HEK293 (cell line): ENCODE measurements at regions not wholly inside any gene's neighbourhood (a gene's known extent, or its start where the extent isn't known, plus 50 kb on each side); places are given as distances from the start of the nearest gene placed in this dataset.

Experiments
- CTCF ChIA-PET: fragments of 350-600 bp; formaldehyde crosslinking; extraction: SDS; loops from one replicate; lab custom pipeline; 2021; ENCODE audit warnings: antibody characterized with exemption; lab: Yijun Ruan, JAX
- POLR2A ChIA-PET: fragments of 300-600 bp; formaldehyde crosslinking; extraction: SDS; loops from one replicate; lab custom pipeline; 2020; ENCODE audit warnings: antibody characterized with exemption, inconsistent platforms; lab: Yijun Ruan, JAX
- H3K27ac ChIP-seq: fragments of 200-500 bp; sonication (Bioruptor generic); 2 replicates; pipeline ENCODE4 v1.5.1; 2014; ENCODE audit warnings: low read depth, low read length, control low read depth, inconsistent platforms; ENCODE audit errors: extremely low read depth
- H3K36me3 ChIP-seq, 2 experiments: fragments of 200-500 bp in 1 of 2; sonication (Bioruptor generic) in 1 of 2; 1 replicate in 1 of 2; 2 replicates in 1 of 2; pipeline ENCODE4 v1.5.1; 2014 to 2017; ENCODE audit warnings: inconsistent platforms in 2 of 2, low read length in 2 of 2; ENCODE audit not compliant: control insufficient read depth in 2 of 2, insufficient read depth in 1 of 2
- H3K4me1 ChIP-seq: fragments of 200-500 bp; sonication (Bioruptor generic); 2 replicates; pipeline ENCODE4 v1.5.1; 2014; ENCODE audit warnings: mild to moderate bottlenecking, low read length, inconsistent platforms; ENCODE audit not compliant: control insufficient read depth, insufficient read depth
- H3K4me3 ChIP-seq: 2 replicates; pipeline ENCODE4 v1.5.1; 2011; ENCODE audit warnings: low read depth, mild to moderate bottlenecking, control low read depth, low read length, moderate library complexity
- H3K9me3 ChIP-seq: fragments of 200-500 bp; sonication (Bioruptor generic); 2 replicates; pipeline ENCODE4 v1.5.1; 2014; ENCODE audit warnings: low read depth, low read length, inconsistent platforms; ENCODE audit not compliant: control insufficient read depth, insufficient read depth
- BCL11B ChIP-seq: fragments of 450-650 bp; formaldehyde crosslinking; IDR thresholded peaks from 2 replicates; pipeline ENCODE4 v1.5.1; 2016; ENCODE audit warnings: low read depth, missing biosample characterization, missing genetic modification characterization
- GLI2 ChIP-seq: fragments of 450-650 bp; formaldehyde crosslinking; IDR thresholded peaks from 2 replicates; pipeline ENCODE4; 2017; ENCODE audit warnings: missing biosample characterization, missing genetic modification characterization, low read depth, borderline replicate concordance
- HOXC10 ChIP-seq: sonication (generic); formaldehyde crosslinking; IDR thresholded peaks from 2 replicates; pipeline ENCODE4 v1.8.1; 2023; ENCODE audit warnings: mild to moderate bottlenecking, missing genetic modification reagents
- ZBTB7A ChIP-seq: fragments of 450-650 bp; formaldehyde crosslinking; IDR thresholded peaks from 2 replicates; pipeline ENCODE4 v1.5.1; 2016; ENCODE audit warnings: low read depth, missing biosample characterization, missing genetic modification characterization
- ZFP41 ChIP-seq: fragments of 450-650 bp; formaldehyde crosslinking; IDR thresholded peaks from 2 replicates; pipeline ENCODE4 v1.5.1; 2016; ENCODE audit warnings: missing biosample characterization, missing genetic modification characterization, borderline replicate concordance
- ZNF18 ChIP-seq: fragments of 450-650 bp; formaldehyde crosslinking; IDR thresholded peaks from 2 replicates; pipeline ENCODE4 v1.5.1; 2016; ENCODE audit warnings: missing biosample characterization, missing genetic modification characterization
- ZNF19 ChIP-seq: fragments of 450-650 bp; formaldehyde crosslinking; IDR thresholded peaks from 2 replicates; pipeline ENCODE4; 2016; ENCODE audit warnings: missing biosample characterization, missing genetic modification characterization, low read depth
- ZNF280D ChIP-seq: fragments of 450-650 bp; formaldehyde crosslinking; IDR thresholded peaks from 2 replicates; pipeline ENCODE4 v1.5.1; 2016; ENCODE audit warnings: missing biosample characterization, missing genetic modification characterization
- ZNF302 ChIP-seq: fragments of 450-650 bp; formaldehyde crosslinking; IDR thresholded peaks from 2 replicates; pipeline ENCODE4 v1.5.1; 2016; ENCODE audit warnings: missing biosample characterization, missing genetic modification characterization, low read depth
- ZNF366 ChIP-seq: fragments of 450-650 bp; formaldehyde crosslinking; conservative IDR thresholded peaks from 2 replicates; pipeline ENCODE4 v1.5.1; 2016; ENCODE audit warnings: missing biosample characterization, missing genetic modification characterization
- ZNF544 ChIP-seq: fragments of 450-650 bp; formaldehyde crosslinking; IDR thresholded peaks from 2 replicates; pipeline ENCODE4 v1.5.0; 2017; ENCODE audit warnings: missing biosample characterization, missing genetic modification characterization
- ZNF660 ChIP-seq: fragments of 450-650 bp; IDR thresholded peaks from 2 replicates; pipeline ENCODE4 v1.5.1; 2018; ENCODE audit warnings: missing biosample characterization, mild to moderate bottlenecking, missing genetic modification characterization
- ZNF677 ChIP-seq: fragments of 450-650 bp; IDR thresholded peaks from 2 replicates; pipeline ENCODE4 v1.5.0; 2018; ENCODE audit warnings: missing biosample characterization, mild to moderate bottlenecking, missing genetic modification characterization, moderate library complexity
- TF ChIP-seq, protein P1 (sequence below): fragments of 450-650 bp; formaldehyde crosslinking; IDR thresholded peaks from 2 replicates; pipeline ENCODE4 v1.5.1; 2017; ENCODE audit warnings: missing biosample characterization, missing genetic modification characterization
- TF ChIP-seq, protein P2 (sequence below): fragments of 450-650 bp; IDR thresholded peaks from 2 replicates; pipeline ENCODE4 v1.5.1; 2018; ENCODE audit warnings: missing biosample characterization, missing genetic modification characterization

- TF ChIP-seq ZNF280D (tag by site-specific recombination) (no peak), ZNF302 (tag by site-specific recombination) (no peak), ZNF18 (tag by site-specific recombination) (no peak), ZNF660 (tag by site-specific recombination) (no peak), ZNF544 (tag by site-specific recombination) (no peak), BCL11B (tag by site-specific recombination) (no peak)
- TF ChIP-seq, protein P1, sequence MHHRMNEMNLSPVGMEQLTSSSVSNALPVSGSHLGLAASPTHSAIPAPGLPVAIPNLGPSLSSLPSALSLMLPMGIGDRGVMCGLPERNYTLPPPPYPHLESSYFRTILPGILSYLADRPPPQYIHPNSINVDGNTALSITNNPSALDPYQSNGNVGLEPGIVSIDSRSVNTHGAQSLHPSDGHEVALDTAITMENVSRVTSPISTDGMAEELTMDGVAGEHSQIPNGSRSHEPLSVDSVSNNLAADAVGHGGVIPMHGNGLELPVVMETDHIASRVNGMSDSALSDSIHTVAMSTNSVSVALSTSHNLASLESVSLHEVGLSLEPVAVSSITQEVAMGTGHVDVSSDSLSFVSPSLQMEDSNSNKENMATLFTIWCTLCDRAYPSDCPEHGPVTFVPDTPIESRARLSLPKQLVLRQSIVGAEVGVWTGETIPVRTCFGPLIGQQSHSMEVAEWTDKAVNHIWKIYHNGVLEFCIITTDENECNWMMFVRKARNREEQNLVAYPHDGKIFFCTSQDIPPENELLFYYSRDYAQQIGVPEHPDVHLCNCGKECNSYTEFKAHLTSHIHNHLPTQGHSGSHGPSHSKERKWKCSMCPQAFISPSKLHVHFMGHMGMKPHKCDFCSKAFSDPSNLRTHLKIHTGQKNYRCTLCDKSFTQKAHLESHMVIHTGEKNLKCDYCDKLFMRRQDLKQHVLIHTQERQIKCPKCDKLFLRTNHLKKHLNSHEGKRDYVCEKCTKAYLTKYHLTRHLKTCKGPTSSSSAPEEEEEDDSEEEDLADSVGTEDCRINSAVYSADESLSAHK (tag by site-specific recombination) = no peak
These were observed 391.0 kb downstream of the SPRY1 start (continued) for GRCh38 chr4:123787512-123788080.

DNA sequence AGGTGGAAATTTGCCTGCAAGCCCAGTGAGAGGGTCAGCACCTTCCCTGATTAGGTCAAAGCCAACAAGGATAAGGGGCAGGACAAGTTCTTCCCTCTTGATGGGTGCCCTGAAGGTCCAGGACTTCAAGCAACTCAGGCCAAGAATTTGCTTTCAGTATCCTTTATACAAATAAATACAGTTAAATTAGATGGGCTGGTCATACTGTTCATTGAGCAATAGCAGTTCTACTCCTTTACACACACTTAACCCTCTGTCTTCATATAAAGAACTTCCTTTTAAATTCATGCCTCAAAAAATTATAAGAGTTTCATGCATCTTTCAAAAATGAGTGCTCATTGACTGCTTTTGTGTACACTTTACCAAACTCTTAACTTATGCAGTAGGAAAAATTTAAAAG is 392.0 kb downstream of the SPRY1 start:
- Histone ChIP-seq H3K36me3 (no peaks in the 10 kb centered on the region), H3K9me3 (no peaks in the 10 kb centered on the region), H3K4me3 (no peak overlapping the region), H3K4me1 (no peaks in the 10 kb centered on the region), H3K27ac (no peak overlapping the region)
- ChIA-PET CTCF (no interaction called here), POLR2A (no interaction called here)
- TF ChIP-seq ZNF677 (tag by site-specific recombination) (no peak), HOXC10 (CRISPR knock-in tag) (no peak), ZNF19 (tag by site-specific recombination) (no peak), GLI2 (tag by site-specific recombination) (no peak), ZNF366 (tag by site-specific recombination) (no peak), ZBTB7A (tag by site-specific recombination) (no peak), ZFP41 (tag by site-specific recombination) (no peak)
- TF ChIP-seq, protein P2, sequence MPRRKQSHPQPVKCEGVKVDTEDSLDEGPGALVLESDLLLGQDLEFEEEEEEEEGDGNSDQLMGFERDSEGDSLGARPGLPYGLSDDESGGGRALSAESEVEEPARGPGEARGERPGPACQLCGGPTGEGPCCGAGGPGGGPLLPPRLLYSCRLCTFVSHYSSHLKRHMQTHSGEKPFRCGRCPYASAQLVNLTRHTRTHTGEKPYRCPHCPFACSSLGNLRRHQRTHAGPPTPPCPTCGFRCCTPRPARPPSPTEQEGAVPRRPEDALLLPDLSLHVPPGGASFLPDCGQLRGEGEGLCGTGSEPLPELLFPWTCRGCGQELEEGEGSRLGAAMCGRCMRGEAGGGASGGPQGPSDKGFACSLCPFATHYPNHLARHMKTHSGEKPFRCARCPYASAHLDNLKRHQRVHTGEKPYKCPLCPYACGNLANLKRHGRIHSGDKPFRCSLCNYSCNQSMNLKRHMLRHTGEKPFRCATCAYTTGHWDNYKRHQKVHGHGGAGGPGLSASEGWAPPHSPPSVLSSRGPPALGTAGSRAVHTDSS (tag by site-specific recombination) = no peak
